ENCODE measurements at regions not wholly inside any gene's neighbourhood (a gene's known extent, or its start where the extent isn't known, plus 50 kb on each side); places are given as distances from the start of the nearest gene placed in this dataset.

DNA sequence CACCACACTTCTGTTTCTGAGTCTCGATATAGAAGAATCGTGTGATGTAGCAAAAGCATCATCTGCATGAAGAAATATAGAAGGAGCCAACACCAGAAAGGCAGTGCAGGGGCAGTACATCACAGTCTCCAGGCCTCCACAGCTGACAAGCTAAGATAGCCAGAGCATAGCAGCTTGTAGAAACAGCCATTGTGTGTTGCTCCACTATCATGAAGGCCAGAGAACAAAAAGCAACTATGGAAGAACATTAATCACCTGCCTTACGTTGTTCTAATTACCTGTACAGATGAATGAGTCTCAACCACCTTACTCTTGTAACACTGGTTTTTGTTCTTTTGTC, 129.0 kb downstream of the RND3 start:
- no TSS peak for BruUV-seq (replicated peaks)
- H4K20me1 ChIP-seq (ENCODE audit: insufficient read depth), result no peaks in the 10 kb centered on the region
- no peak for DNase-seq (ENCODE audit: low read depth, low spot score)
- H3K4me1 ChIP-seq (ENCODE audit: control insufficient read depth in 1 of 2, insufficient read depth in 2 of 2, low read length in 2 of 2), result no peaks in the 10 kb centered on the region
- ChIA-PET RAD21 (ENCODE audit: low non-redundant PET in 1 of 2, low total read pairs in 2 of 2, uncharacterized antibody in 2 of 2, unreplicated experiment in 2 of 2) (no interaction called here), CTCF (no interaction called here), POLR2A (no interaction called here)
- no peak overlapping the region for H3K9ac ChIP-seq (ENCODE audit: low read length)
- no peak overlapping the region for H2AFZ ChIP-seq (ENCODE audit: low read depth, low read length, poor library complexity, severe bottlenecking)
- no peaks in the 10 kb centered on the region for H3K36me3 ChIP-seq (ENCODE audit: control insufficient read depth in 1 of 2, insufficient read depth in 2 of 2, low read length in 2 of 2)
- H3K27me3 ChIP-seq (ENCODE audit: insufficient read depth, low read length), result no peaks in the 10 kb centered on the region
- no peak overlapping the region for H3K27ac ChIP-seq (ENCODE audit: low read depth, low read length)
- no peaks in the 10 kb centered on the region for H3K79me2 ChIP-seq (ENCODE audit: insufficient read depth, low read length)
- no peaks in the 10 kb centered on the region for H3K9me2 ChIP-seq (ENCODE audit: insufficient read depth)
- TF ChIP-seq, protein P1, sequence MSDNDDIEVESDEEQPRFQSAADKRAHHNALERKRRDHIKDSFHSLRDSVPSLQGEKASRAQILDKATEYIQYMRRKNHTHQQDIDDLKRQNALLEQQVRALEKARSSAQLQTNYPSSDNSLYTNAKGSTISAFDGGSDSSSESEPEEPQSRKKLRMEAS (IDR thresholded peaks at IDR 0.05), result no peak
- no peak for TF ChIP-seq EZH2 (IDR thresholded peaks at IDR 0.05)
- no peak for TF ChIP-seq RAD21 (IDR thresholded peaks at IDR 0.05; ENCODE audit: low read depth)
- TF ChIP-seq, protein P2, sequence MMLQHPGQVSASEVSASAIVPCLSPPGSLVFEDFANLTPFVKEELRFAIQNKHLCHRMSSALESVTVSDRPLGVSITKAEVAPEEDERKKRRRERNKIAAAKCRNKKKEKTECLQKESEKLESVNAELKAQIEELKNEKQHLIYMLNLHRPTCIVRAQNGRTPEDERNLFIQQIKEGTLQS (IDR thresholded peaks at IDR 0.05), result no peak
- no peak for TF ChIP-seq SIN3A (IDR thresholded peaks at IDR 0.05; ENCODE audit: low read depth)
- TF ChIP-seq SP1 (IDR thresholded peaks at IDR 0.05; ENCODE audit: low read depth), result no peak
- no peak for TF ChIP-seq SRF (IDR thresholded peaks at IDR 0.05; ENCODE audit: low read depth)
- no peak for TF ChIP-seq ELF1 (IDR thresholded peaks at IDR 0.05; ENCODE audit: borderline replicate concordance, low read depth)
- TF ChIP-seq CEBPB (IDR thresholded peaks at IDR 0.05; ENCODE audit: low read depth), result no peak
- no peak for TF ChIP-seq EZH2phosphoT487 (IDR thresholded peaks at IDR 0.05; ENCODE audit: borderline replicate concordance)
- TF ChIP-seq ZFX (IDR thresholded peaks at IDR 0.05), result no peak
- no peak for TF ChIP-seq EGR1 (IDR thresholded peaks at IDR 0.05; ENCODE audit: low read depth)
- no peak for TF ChIP-seq POLR2A (IDR thresholded peaks at IDR 0.05; ENCODE audit: borderline replicate concordance, extremely low read depth, insufficient read depth, insufficient read length)
- TF ChIP-seq FOSL1 (IDR thresholded peaks at IDR 0.05; ENCODE audit: low read depth), result no peak
- TF ChIP-seq YY1 (IDR thresholded peaks at IDR 0.05; ENCODE audit: extremely low read depth, insufficient replicate concordance, low read depth, low read length), result no peak
- TF ChIP-seq JUND (IDR thresholded peaks at IDR 0.05), result no peak
- no peak for TF ChIP-seq POLR2AphosphoS5 (IDR thresholded peaks at IDR 0.05; ENCODE audit: low read depth, low read length)
- TF ChIP-seq, protein P3, sequence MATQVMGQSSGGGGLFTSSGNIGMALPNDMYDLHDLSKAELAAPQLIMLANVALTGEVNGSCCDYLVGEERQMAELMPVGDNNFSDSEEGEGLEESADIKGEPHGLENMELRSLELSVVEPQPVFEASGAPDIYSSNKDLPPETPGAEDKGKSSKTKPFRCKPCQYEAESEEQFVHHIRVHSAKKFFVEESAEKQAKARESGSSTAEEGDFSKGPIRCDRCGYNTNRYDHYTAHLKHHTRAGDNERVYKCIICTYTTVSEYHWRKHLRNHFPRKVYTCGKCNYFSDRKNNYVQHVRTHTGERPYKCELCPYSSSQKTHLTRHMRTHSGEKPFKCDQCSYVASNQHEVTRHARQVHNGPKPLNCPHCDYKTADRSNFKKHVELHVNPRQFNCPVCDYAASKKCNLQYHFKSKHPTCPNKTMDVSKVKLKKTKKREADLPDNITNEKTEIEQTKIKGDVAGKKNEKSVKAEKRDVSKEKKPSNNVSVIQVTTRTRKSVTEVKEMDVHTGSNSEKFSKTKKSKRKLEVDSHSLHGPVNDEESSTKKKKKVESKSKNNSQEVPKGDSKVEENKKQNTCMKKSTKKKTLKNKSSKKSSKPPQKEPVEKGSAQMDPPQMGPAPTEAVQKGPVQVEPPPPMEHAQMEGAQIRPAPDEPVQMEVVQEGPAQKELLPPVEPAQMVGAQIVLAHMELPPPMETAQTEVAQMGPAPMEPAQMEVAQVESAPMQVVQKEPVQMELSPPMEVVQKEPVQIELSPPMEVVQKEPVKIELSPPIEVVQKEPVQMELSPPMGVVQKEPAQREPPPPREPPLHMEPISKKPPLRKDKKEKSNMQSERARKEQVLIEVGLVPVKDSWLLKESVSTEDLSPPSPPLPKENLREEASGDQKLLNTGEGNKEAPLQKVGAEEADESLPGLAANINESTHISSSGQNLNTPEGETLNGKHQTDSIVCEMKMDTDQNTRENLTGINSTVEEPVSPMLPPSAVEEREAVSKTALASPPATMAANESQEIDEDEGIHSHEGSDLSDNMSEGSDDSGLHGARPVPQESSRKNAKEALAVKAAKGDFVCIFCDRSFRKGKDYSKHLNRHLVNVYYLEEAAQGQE (IDR thresholded peaks at IDR 0.05; ENCODE audit: low read depth), result no peak
- intact Hi-C loops (cut with micrococcal nuclease), result no loop called here
- H3K9me3 ChIP-seq (ENCODE audit: control insufficient read depth in 1 of 2, insufficient read depth in 1 of 2, low read depth in 1 of 2, low read length in 2 of 2), result no peaks in the 10 kb centered on the region
- no peak overlapping the region for H3K4me2 ChIP-seq (ENCODE audit: low read length)
- H3K4me3 ChIP-seq (replicated peaks in 1 of 2; ENCODE audit: low read depth in 1 of 2, low read length in 2 of 2), result no peak overlapping the region
- no peak for ATAC-seq
